ENCODE measurements at regions not wholly inside any gene's neighbourhood (a gene's known extent, or its start where the extent isn't known, plus 50 kb on each side); places are given as distances from the start of the nearest gene placed in this dataset.

DNA sequence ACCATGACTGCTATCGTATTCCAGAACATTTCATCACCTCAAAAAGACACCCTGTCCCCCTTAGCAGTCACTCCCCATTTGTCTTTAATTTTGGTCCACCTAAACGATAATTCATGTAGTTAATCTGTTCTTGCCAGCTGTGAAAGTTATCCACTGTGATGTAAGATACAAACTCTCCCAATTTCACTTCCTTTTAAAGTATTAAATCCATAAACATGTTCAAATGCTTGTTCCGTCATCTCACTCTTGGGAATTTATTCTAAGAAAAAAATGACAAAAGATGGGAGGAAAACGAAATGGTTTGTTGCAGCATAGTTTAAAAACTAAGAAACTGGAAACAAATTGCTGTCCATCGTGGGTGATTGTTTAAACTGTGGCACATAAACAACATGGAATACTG is 53.7 kb upstream of the IRF2 start:
- TF ChIP-seq MXI1 (IDR thresholded peaks at IDR 0.05; ENCODE audit: borderline replicate concordance, low read depth, low read length) (no peak), CEBPB (IDR thresholded peaks at IDR 0.05; ENCODE audit: low read depth, low read length) (no peak)
